NCI-H1694 (cell line): ENCODE measurements at regions not wholly inside any gene's neighbourhood (a gene's known extent, or its start where the extent isn't known, plus 50 kb on each side); places are given as distances from the start of the nearest gene placed in this dataset.
"Not testable (repeated sequence)": the region's sequence is repeated elsewhere in the genome, so short reads cannot be mapped to it uniquely, and the experiment has no call there.

ENCODE experiments used
- DNase-seq: peaks from one replicate; lab custom pipeline; 2025; lab: John Stamatoyannopoulos, UW

- no peak for DNase-seq
Observed at GRCh38 chr13:34696741-34697140, 245.3 kb upstream of the NBEA start.

GRCh38 chr13:34698945-34699344 lies 243.1 kb upstream of the NBEA start:
- no peak for DNase-seq

GRCh38 chr13:34700155-34700554 lies 241.9 kb upstream of the NBEA start:
- DNase-seq, result no peak

GRCh38 chr13:34701919-34702318 lies 240.2 kb upstream of the NBEA start:
- no peak for DNase-seq

- no peak for DNase-seq
Observed at GRCh38 chr13:34708566-34709313, 233.3 kb upstream of the NBEA start.

- DNase-seq, result no peak
Observed at GRCh38 chr13:34719060-34719875, 222.8 kb upstream of the NBEA start.

- no peak for DNase-seq
Observed at GRCh38 chr13:34720618-34721017, 221.5 kb upstream of the NBEA start.

- no peak for DNase-seq
Observed at GRCh38 chr13:34721631-34722595, 220.2 kb upstream of the NBEA start.

- no peak for DNase-seq
Observed at GRCh38 chr13:34722922-34723321, 219.1 kb upstream of the NBEA start.

- DNase-seq, result no peak
Observed at GRCh38 chr13:34730961-34731360, 211.1 kb upstream of the NBEA start.

- DNase-seq, result no peak
Observed at GRCh38 chr13:34731486-34731885, 210.6 kb upstream of the NBEA start.

- DNase-seq, result no peak
Observed at GRCh38 chr13:34733721-34734120, 208.3 kb upstream of the NBEA start.

GRCh38 chr13:34734932-34735331 lies 207.1 kb upstream of the NBEA start:
- DNase-seq, result no peak

GRCh38 chr13:34738254-34738992 lies 203.6 kb upstream of the NBEA start:
- no peak for DNase-seq

- not testable (repeated sequence) for DNase-seq
Observed at GRCh38 chr13:34747056-34747455, 195.0 kb upstream of the NBEA start.

- no peak for DNase-seq
Observed at GRCh38 chr13:34747507-34747906, 194.6 kb upstream of the NBEA start.

GRCh38 chr13:34748073-34748472 lies 194.0 kb upstream of the NBEA start:
- DNase-seq, result no peak

GRCh38 chr13:34748596-34748995 lies 193.5 kb upstream of the NBEA start:
- no peak for DNase-seq

GRCh38 chr13:34749046-34749445 lies 193.0 kb upstream of the NBEA start:
- no peak for DNase-seq

- no peak for DNase-seq
Observed at GRCh38 chr13:34750078-34750931, 191.8 kb upstream of the NBEA start.

GRCh38 chr13:34751044-34751443 lies 191.0 kb upstream of the NBEA start:
- no peak for DNase-seq
